Liver (tissue), 3 donors: ENCODE measurements at regions not wholly inside any gene's neighbourhood (a gene's known extent, or its start where the extent isn't known, plus 50 kb on each side); places are given as distances from the start of the nearest gene placed in this dataset.

Experiments
- CTCF ChIP-seq: fragments of 150-350 bp; IDR thresholded peaks from 2 replicates; pipeline ENCODE4 v1.5.1; 2017; ENCODE audit warnings: improper control_type of control experiment, low read depth, low read length; ENCODE audit not compliant: missing input control
- GABPA ChIP-seq, 2 donors: IDR thresholded peaks in 1 of 2; conservative IDR thresholded peaks in 1 of 2; 2 replicates each; pipeline ENCODE4 v1.6.1; 2016; ENCODE audit warnings: antibody characterized with exemption in 2 of 2, mild to moderate bottlenecking in 1 of 2, moderate library complexity in 1 of 2
- JUND ChIP-seq, 2 donors: IDR thresholded peaks; 2 replicates each; pipeline ENCODE4 v1.6.1; 2016; ENCODE audit warnings: antibody characterized with exemption in 2 of 2
- RAD21 ChIP-seq, 2 donors: IDR thresholded peaks; 2 replicates each; pipeline ENCODE4 v1.6.1; 2016; ENCODE audit warnings: antibody characterized with exemption in 2 of 2, mild to moderate bottlenecking in 2 of 2
- SP1 ChIP-seq: IDR thresholded peaks from 2 replicates; pipeline ENCODE4 v1.6.1; 2018; ENCODE audit warnings: antibody characterized with exemption, mild to moderate bottlenecking
- YY1 ChIP-seq: IDR thresholded peaks from 2 replicates; pipeline ENCODE4 v1.6.1; 2016; ENCODE audit warnings: antibody characterized with exemption, mild to moderate bottlenecking
- ZBTB33 ChIP-seq: IDR thresholded peaks from 2 replicates; pipeline ENCODE4 v1.6.1; 2016; ENCODE audit warnings: antibody characterized with exemption
- TF ChIP-seq, protein P1 (sequence below): IDR thresholded peaks from 2 replicates; pipeline ENCODE4 v1.6.1; 2016; ENCODE audit warnings: antibody characterized with exemption
- TF ChIP-seq, protein P2 (sequence below): IDR thresholded peaks from 2 replicates; pipeline ENCODE4 v1.6.1; 2016; ENCODE audit warnings: antibody characterized with exemption
- TF ChIP-seq, protein P3 (sequence below): IDR thresholded peaks from 2 replicates; pipeline ENCODE4 v1.6.1; 2016; ENCODE audit warnings: antibody characterized with exemption, mild to moderate bottlenecking
- donor health status: healthy.
- donor health status: healthy.

GRCh38 chr20:58065508-58066361 lies 162.7 kb downstream of the ANKRD60 start:
- TF ChIP-seq GABPA (IDR thresholded peaks at IDR 0.05 in 1 of 2, conservative IDR thresholded peaks at IDR 0.05 in 1 of 2) (no peak), CTCF (no peak), YY1 (no peak), RAD21 (IDR thresholded peaks at IDR 0.05) (no peak), ZBTB33 (no peak), JUND (IDR thresholded peaks at IDR 0.05) (no peak), SP1 (no peak)
- TF ChIP-seq, protein P1, sequence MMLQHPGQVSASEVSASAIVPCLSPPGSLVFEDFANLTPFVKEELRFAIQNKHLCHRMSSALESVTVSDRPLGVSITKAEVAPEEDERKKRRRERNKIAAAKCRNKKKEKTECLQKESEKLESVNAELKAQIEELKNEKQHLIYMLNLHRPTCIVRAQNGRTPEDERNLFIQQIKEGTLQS = no peak
- TF ChIP-seq, protein P2, sequence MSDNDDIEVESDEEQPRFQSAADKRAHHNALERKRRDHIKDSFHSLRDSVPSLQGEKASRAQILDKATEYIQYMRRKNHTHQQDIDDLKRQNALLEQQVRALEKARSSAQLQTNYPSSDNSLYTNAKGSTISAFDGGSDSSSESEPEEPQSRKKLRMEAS = no peak
- TF ChIP-seq, protein P3, sequence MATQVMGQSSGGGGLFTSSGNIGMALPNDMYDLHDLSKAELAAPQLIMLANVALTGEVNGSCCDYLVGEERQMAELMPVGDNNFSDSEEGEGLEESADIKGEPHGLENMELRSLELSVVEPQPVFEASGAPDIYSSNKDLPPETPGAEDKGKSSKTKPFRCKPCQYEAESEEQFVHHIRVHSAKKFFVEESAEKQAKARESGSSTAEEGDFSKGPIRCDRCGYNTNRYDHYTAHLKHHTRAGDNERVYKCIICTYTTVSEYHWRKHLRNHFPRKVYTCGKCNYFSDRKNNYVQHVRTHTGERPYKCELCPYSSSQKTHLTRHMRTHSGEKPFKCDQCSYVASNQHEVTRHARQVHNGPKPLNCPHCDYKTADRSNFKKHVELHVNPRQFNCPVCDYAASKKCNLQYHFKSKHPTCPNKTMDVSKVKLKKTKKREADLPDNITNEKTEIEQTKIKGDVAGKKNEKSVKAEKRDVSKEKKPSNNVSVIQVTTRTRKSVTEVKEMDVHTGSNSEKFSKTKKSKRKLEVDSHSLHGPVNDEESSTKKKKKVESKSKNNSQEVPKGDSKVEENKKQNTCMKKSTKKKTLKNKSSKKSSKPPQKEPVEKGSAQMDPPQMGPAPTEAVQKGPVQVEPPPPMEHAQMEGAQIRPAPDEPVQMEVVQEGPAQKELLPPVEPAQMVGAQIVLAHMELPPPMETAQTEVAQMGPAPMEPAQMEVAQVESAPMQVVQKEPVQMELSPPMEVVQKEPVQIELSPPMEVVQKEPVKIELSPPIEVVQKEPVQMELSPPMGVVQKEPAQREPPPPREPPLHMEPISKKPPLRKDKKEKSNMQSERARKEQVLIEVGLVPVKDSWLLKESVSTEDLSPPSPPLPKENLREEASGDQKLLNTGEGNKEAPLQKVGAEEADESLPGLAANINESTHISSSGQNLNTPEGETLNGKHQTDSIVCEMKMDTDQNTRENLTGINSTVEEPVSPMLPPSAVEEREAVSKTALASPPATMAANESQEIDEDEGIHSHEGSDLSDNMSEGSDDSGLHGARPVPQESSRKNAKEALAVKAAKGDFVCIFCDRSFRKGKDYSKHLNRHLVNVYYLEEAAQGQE = no peak
